ENCODE measurements at regions not wholly inside any gene's neighbourhood (a gene's known extent, or its start where the extent isn't known, plus 50 kb on each side); places are given as distances from the start of the nearest gene placed in this dataset.

DNA sequence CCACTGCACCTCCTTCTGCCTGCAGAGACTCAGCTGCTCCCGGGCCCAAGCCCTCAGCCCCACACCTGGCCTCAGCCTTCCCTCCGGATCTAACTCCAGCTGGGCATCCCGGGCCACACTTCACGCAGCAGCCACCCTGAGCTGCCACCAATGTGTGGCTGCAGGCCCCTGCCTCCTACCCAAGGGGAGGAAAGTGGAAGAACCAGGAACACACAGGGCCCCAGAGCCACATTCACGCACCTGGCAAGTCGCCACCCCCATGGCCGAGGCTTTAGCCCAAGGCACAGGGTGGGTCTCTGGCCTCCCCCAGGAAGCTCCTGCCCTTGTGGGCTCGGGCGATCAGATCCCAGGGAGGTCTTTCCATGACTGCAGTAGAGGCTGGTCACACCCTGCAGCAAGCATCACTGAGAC lies 345.6 kb downstream of the CTTN start:
- DNase-seq (no peak), ATAC-seq (ENCODE audit: insufficient read depth, low FRiP score) (no peak)
- 83 to 86% methylated on average over 9 of the region's 9 CpGs for WGBS, 2 donors
- Histone ChIP-seq H3K9me3 (ENCODE audit: control insufficient read depth in 4 of 4, insufficient read depth in 3 of 4, low read length in 3 of 4) (peaks cover 0 to 3% (median 0%) of the 10 kb centered on the region in 4 donors), H3K27ac (ENCODE audit: low read depth in 1 of 2, low read length in 1 of 2) (no peak overlapping the region), H3K4me3 (no peak overlapping the region), H3K9ac (ENCODE audit: insufficient read depth in 1 of 2, low read length in 2 of 2) (no peak overlapping the region), H3K27me3 (ENCODE audit: control insufficient read depth in 3 of 3, insufficient read depth in 3 of 3, low read length in 2 of 3) (peaks cover 0 to 2% (median 0%) of the 10 kb centered on the region in 3 donors), H3K36me3 (ENCODE audit: control insufficient read depth in 4 of 4, insufficient read depth in 4 of 4, low read length in 4 of 4) (no peaks in the 10 kb centered on the region), H3K4me1 (ENCODE audit: control insufficient read depth in 5 of 5, insufficient read depth in 5 of 5, low read length in 5 of 5) (peaks cover 0 to 6% (median 0%) of the 10 kb centered on the region in 5 donors)
- TF ChIP-seq, protein P1, sequence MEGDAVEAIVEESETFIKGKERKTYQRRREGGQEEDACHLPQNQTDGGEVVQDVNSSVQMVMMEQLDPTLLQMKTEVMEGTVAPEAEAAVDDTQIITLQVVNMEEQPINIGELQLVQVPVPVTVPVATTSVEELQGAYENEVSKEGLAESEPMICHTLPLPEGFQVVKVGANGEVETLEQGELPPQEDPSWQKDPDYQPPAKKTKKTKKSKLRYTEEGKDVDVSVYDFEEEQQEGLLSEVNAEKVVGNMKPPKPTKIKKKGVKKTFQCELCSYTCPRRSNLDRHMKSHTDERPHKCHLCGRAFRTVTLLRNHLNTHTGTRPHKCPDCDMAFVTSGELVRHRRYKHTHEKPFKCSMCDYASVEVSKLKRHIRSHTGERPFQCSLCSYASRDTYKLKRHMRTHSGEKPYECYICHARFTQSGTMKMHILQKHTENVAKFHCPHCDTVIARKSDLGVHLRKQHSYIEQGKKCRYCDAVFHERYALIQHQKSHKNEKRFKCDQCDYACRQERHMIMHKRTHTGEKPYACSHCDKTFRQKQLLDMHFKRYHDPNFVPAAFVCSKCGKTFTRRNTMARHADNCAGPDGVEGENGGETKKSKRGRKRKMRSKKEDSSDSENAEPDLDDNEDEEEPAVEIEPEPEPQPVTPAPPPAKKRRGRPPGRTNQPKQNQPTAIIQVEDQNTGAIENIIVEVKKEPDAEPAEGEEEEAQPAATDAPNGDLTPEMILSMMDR (IDR thresholded peaks at IDR 0.05; ENCODE audit: control extremely low read depth, extremely low read depth) = no peak

DNA sequence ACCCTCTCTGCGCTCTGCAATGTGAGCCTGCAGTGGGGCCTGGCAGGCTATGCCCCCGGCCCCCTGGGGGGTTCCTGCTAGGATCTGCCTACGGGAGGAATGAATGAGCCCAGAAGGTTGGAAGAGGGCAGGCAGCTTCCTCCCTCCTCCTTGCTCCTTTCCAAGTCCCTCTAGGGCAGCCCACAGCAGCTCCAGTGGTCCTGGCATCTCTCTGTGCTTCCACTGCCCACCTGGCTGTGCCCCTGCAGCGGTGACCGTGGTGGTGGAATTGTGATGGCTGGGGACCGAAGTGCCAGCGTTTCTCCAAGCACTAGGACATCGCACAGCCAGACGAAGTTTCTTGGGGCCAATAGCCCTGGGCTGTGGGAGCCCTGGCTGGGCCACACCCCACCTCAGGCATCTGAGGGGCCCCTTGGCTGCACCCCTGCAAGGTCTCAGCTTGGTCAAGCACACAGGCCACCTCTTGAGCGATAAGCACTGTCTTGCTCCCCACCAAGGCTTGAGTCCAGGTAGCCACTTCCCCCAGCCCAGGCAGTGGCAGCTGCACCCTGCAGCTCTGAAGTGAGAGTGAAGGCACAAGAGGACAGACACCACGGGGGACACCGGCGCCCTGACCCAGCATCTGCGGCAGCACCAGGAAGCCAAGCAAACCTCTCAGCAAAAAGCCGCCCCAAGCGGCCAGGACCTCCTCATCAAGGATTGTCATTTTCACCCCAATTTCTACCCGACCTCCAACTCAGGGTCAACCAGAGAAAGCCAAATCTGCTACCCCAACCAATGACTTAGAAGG lies 346.3 kb downstream of the CTTN start:
- WGBS, 2 donors = 90 to 92% methylated on average over 15 to 17 of the region's 17 CpGs
- no peak for DNase-seq

DNA sequence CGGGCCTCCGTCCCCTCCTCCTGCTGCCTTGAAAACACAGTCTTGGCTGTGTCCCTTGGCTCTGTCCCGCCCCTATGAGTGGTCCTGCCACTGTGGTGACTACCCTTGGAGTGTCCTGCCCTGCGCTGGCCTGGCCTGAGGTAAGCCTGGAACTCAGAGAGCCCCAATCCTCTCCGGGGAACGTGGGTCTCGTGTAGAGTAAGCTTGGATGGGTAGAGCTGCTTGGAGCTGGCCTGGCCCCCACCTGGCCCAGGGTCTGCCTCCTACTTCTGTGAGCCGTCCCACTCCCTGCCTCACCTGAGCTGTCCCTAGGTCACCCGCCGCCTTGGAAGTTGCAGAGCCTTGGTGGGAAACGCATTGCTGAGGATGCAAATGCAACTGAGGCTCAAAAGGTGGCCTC lies 347.1 kb downstream of the CTTN start:
- no peak overlapping the region for H3K27ac ChIP-seq (ENCODE audit: low read depth in 1 of 2, low read length in 1 of 2)
- ATAC-seq (ENCODE audit: insufficient read depth, low FRiP score) = no peak
- H3K27me3 ChIP-seq (ENCODE audit: control insufficient read depth in 3 of 3, insufficient read depth in 3 of 3, low read length in 2 of 3) = peaks cover 0 to 2% (median 0%) of the 10 kb centered on the region in 3 donors
- H3K4me3 ChIP-seq = no peak overlapping the region
- H3K36me3 ChIP-seq (ENCODE audit: control insufficient read depth in 4 of 4, insufficient read depth in 4 of 4, low read length in 4 of 4) = peaks cover 0 to 2% (median 0%) of the 10 kb centered on the region in 4 donors
- TF ChIP-seq, protein P1 (IDR thresholded peaks at IDR 0.05; ENCODE audit: control extremely low read depth, extremely low read depth) = no peak
- peaks cover 0 to 6% (median 0%) of the 10 kb centered on the region in 5 donors for H3K4me1 ChIP-seq (ENCODE audit: control insufficient read depth in 5 of 5, insufficient read depth in 5 of 5, low read length in 5 of 5)
- H3K9ac ChIP-seq (ENCODE audit: insufficient read depth in 1 of 2, low read length in 2 of 2) = no peak overlapping the region
- 81 to 85% methylated on average over 11 of the region's 11 CpGs for WGBS, 2 donors
- H3K9me3 ChIP-seq (ENCODE audit: control insufficient read depth in 4 of 4, insufficient read depth in 3 of 4, low read length in 3 of 4) = peaks cover 0 to 9% (median 2%) of the 10 kb centered on the region in 4 donors
- no peak for DNase-seq

More for the DNA sequence above, 346.3 kb downstream of the CTTN start:
- Histone ChIP-seq H3K27me3 (ENCODE audit: control insufficient read depth in 3 of 3, insufficient read depth in 3 of 3, low read length in 2 of 3) (peaks cover 0 to 2% (median 0%) of the 10 kb centered on the region in 3 donors), H3K27ac (ENCODE audit: low read depth in 1 of 2, low read length in 1 of 2) (no peak overlapping the region), H3K9ac (ENCODE audit: insufficient read depth in 1 of 2, low read length in 2 of 2) (no peak overlapping the region), H3K4me3 (no peak overlapping the region), H3K36me3 (ENCODE audit: control insufficient read depth in 4 of 4, insufficient read depth in 4 of 4, low read length in 4 of 4) (no peaks in the 10 kb centered on the region), H3K4me1 (ENCODE audit: control insufficient read depth in 5 of 5, insufficient read depth in 5 of 5, low read length in 5 of 5) (peaks cover 0 to 6% (median 0%) of the 10 kb centered on the region in 5 donors), H3K9me3 (ENCODE audit: control insufficient read depth in 4 of 4, insufficient read depth in 3 of 4, low read length in 3 of 4) (peaks cover 0 to 5% (median 0%) of the 10 kb centered on the region in 4 donors)
- no peak for ATAC-seq (ENCODE audit: insufficient read depth, low FRiP score)
- TF ChIP-seq, protein P1 (IDR thresholded peaks at IDR 0.05; ENCODE audit: control extremely low read depth, extremely low read depth) = no peak

Measured in lung (tissue), 11 donors.